Osteocyte (in vitro differentiated cells): ENCODE measurements at regions not wholly inside any gene's neighbourhood (a gene's known extent, or its start where the extent isn't known, plus 50 kb on each side); places are given as distances from the start of the nearest gene placed in this dataset.

Source experiments
- DNase-seq: peaks from one replicate; pipeline ENCODE4 v3.0.0; 2021; ENCODE audit warnings: mixed read lengths; ENCODE audit not compliant: unreplicated experiment; ENCODE audit errors: extremely low spot score
- H3K27ac Mint-ChIP-seq: one replicate; pipeline ENCODE4 v1.8.0; 2021; ENCODE audit warnings: mild to moderate bottlenecking, mixed read lengths; ENCODE audit not compliant: unreplicated experiment
- H3K27me3 Mint-ChIP-seq: one replicate; pipeline ENCODE4 v1.8.0; 2021; ENCODE audit warnings: mixed read lengths; ENCODE audit not compliant: unreplicated experiment
- H3K36me3 Mint-ChIP-seq: one replicate; pipeline ENCODE4 v1.8.0; 2021; ENCODE audit warnings: mixed read lengths; ENCODE audit not compliant: unreplicated experiment
- H3K4me1 Mint-ChIP-seq: one replicate; pipeline ENCODE4 v1.8.0; 2021; ENCODE audit warnings: mixed read lengths; ENCODE audit not compliant: unreplicated experiment
- H3K4me3 Mint-ChIP-seq: one replicate; pipeline ENCODE4 v1.8.0; 2021; ENCODE audit warnings: mild to moderate bottlenecking, moderate library complexity, mixed read lengths; ENCODE audit not compliant: unreplicated experiment
- H3K9me3 Mint-ChIP-seq: one replicate; pipeline ENCODE4 v1.8.0; 2021; ENCODE audit warnings: mixed read lengths; ENCODE audit not compliant: unreplicated experiment
- CTCF ChIP-seq: fragments of 200-600 bp; sonication (generic); IDR thresholded peaks from 2 replicates; pipeline ENCODE4 v1.5.0; 2021; ENCODE audit warnings: antibody characterized with exemption, mild to moderate bottlenecking, moderate library complexity

- no peak overlapping the region for H3K4me3 Mint-ChIP-seq
- peaks cover 31% of the 10 kb centered on the region for H3K27me3 Mint-ChIP-seq
- no peak overlapping the region for H3K27ac Mint-ChIP-seq
- no peaks in the 10 kb centered on the region for H3K4me1 Mint-ChIP-seq
- no peak for TF ChIP-seq CTCF
- no peak for DNase-seq
- H3K36me3 Mint-ChIP-seq, result no peaks in the 10 kb centered on the region
- H3K9me3 Mint-ChIP-seq, result no peaks in the 10 kb centered on the region
Observed at GRCh38 chr12:77160931-77161330, 95.6 kb upstream of the E2F7 start.

GRCh38 chr12:77153706-77154105 lies 88.3 kb upstream of the E2F7 start:
- H3K4me3 Mint-ChIP-seq, result no peak overlapping the region
- no peaks in the 10 kb centered on the region for H3K36me3 Mint-ChIP-seq
- H3K9me3 Mint-ChIP-seq, result no peaks in the 10 kb centered on the region
- no peak for DNase-seq
- peaks cover 43% of the 10 kb centered on the region for H3K27me3 Mint-ChIP-seq
- H3K4me1 Mint-ChIP-seq, result no peaks in the 10 kb centered on the region
- no peak overlapping the region for H3K27ac Mint-ChIP-seq
- no peak for TF ChIP-seq CTCF

- H3K27me3 Mint-ChIP-seq, result peaks cover 39% of the 10 kb centered on the region
- peak; percentile 61 for TF ChIP-seq CTCF
Observed at GRCh38 chr12:77152623-77153193, 87.3 kb upstream of the E2F7 start.

GRCh38 chr12:77151030-77151429 lies 85.7 kb upstream of the E2F7 start:
- no peaks in the 10 kb centered on the region for H3K36me3 Mint-ChIP-seq
- DNase-seq, result no peak
- peaks cover 40% of the 10 kb centered on the region for H3K27me3 Mint-ChIP-seq
- TF ChIP-seq CTCF, result no peak
- H3K4me1 Mint-ChIP-seq, result no peaks in the 10 kb centered on the region
- no peaks in the 10 kb centered on the region for H3K9me3 Mint-ChIP-seq
- no peak overlapping the region for H3K4me3 Mint-ChIP-seq
- H3K27ac Mint-ChIP-seq, result no peak overlapping the region

More at GRCh38 chr12:77152623-77153193, 87.3 kb upstream of the E2F7 start:
- DNase-seq, result no peak
- Mint-ChIP-seq H3K27ac (no peak overlapping the region), H3K4me1 (no peaks in the 10 kb centered on the region), H3K4me3 (no peak overlapping the region), H3K9me3 (no peaks in the 10 kb centered on the region), H3K36me3 (no peaks in the 10 kb centered on the region)

- Mint-ChIP-seq H3K4me3 (no peak overlapping the region), H3K36me3 (no peaks in the 10 kb centered on the region), H3K4me1 (peaks cover 4% of the 10 kb centered on the region), H3K27ac (no peak overlapping the region), H3K27me3 (peaks cover 12% of the 10 kb centered on the region), H3K9me3 (peaks cover 3% of the 10 kb centered on the region)
- no peak for TF ChIP-seq CTCF
- DNase-seq, result no peak
Observed at GRCh38 chr12:77133566-77133965, 68.2 kb upstream of the E2F7 start.
